Uterus (tissue), 3 donors: ENCODE measurements at regions not wholly inside any gene's neighbourhood (a gene's known extent, or its start where the extent isn't known, plus 50 kb on each side); places are given as distances from the start of the nearest gene placed in this dataset.

Experiments
- DNase-seq, 2 donors: peaks; one replicate each; pipeline ENCODE4 v3.0.0-alpha.2; 2019 to 2020
- H3K27ac ChIP-seq, 2 donors: fragments of 200-600 bp; sonication (generic); 1 replicate in 1 of 2; 2 replicates in 1 of 2; pipeline ENCODE4 v1.5.1; 2016 to 2018
- H3K27me3 ChIP-seq, 2 donors: fragments of 200-600 bp; sonication (generic); one replicate each; pipeline ENCODE4 v1.5.1; 2018 to 2019; ENCODE audit warnings: control low read depth in 1 of 2
- H3K36me3 ChIP-seq, 2 donors: fragments of 200-600 bp; sonication (generic); one replicate each; pipeline ENCODE4 v1.5.1; 2019; ENCODE audit warnings: control low read depth in 1 of 2
- H3K4me1 ChIP-seq, 2 donors: fragments of 200-600 bp; sonication (generic); one replicate each; pipeline ENCODE4 v1.5.1; 2018 to 2019; ENCODE audit warnings: control low read depth in 1 of 2
- H3K4me3 ChIP-seq, 2 donors: fragments of 200-600 bp; sonication (generic); 1 replicate in 1 of 2; 2 replicates in 1 of 2; pipeline ENCODE4 v1.5.1; 2018 to 2019; ENCODE audit warnings: mild to moderate bottlenecking in 1 of 2
- H3K9me3 ChIP-seq, 2 donors: fragments of 200-600 bp; sonication (generic); one replicate each; pipeline ENCODE4 v1.5.1; 2019; ENCODE audit warnings: control low read depth in 1 of 2
- POLR2A ChIP-seq, 2 donors: fragments of 450-650 bp; IDR thresholded peaks; one replicate each; pipeline ENCODE4 v1.6.1; 2016; ENCODE audit warnings: antibody characterized with exemption in 2 of 2, mild to moderate bottlenecking in 1 of 2, moderate library complexity in 1 of 2
- intact Hi-C: fragments of 100-400 bp; cut with DNase I; formaldehyde crosslinking; loops from one replicate; pipeline ENCODE4 v1.15.1; 2023; ENCODE audit warnings: low total_unique reads
- TF ChIP-seq, protein P1 (sequence below), 4 experiments: fragments of 200-600 bp in 2 of 4; fragments of 450-650 bp in 2 of 4; sonication (generic) in 2 of 4; IDR thresholded peaks; one replicate each; pipeline ENCODE4 v1.5.1; 2016 to 2019; ENCODE audit warnings: antibody characterized with exemption in 4 of 4, mild to moderate bottlenecking in 2 of 4, moderate library complexity in 1 of 4
- donor health status: DM: yes; HTN: yes; CAD: no.

DNA sequence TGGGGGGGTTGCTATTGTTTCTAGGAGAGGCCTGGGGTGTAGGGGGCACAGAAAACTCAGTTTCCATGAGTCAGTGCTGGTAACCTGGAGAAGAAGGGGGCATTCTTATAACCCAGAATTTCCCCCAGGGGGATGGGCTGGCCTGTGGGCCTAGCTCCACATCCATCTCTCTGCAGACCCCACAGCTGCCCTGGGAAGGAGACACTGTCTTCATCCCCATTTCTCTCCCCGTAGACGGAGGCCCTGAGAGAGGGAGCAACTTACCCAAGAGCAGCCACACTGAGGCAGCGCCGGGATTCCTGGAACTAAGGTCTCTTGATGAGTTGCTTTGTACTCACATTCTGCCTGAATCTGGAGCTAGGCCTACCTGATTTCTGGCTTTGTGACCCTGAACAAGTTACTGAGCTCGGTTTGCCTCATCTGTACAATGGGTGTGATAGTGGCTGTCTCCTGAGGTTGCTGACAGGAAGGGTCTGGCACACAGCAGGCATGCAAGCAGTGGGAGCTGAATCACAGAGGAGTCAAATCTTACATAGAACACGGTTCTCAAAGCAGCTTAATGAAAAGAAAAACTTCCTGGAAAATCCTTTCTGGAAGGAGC is 55.0 kb upstream of the LCTL start:
- Histone ChIP-seq H3K9me3 (no peaks in the 10 kb centered on the region), H3K27ac (no peak overlapping the region), H3K4me3 (no peak overlapping the region), H3K36me3 (no peaks in the 10 kb centered on the region), H3K27me3 (no peaks in the 10 kb centered on the region), H3K4me1 (peaks cover 0 to 9% of the 10 kb centered on the region in 2 donors)
- intact Hi-C loops = loop anchor here (10.0 kb wide), 2 partner anchors 84 to 154 kb away; partner anchors contain the start of gene SMAD6
- no peak for DNase-seq
- TF ChIP-seq, protein P1, sequence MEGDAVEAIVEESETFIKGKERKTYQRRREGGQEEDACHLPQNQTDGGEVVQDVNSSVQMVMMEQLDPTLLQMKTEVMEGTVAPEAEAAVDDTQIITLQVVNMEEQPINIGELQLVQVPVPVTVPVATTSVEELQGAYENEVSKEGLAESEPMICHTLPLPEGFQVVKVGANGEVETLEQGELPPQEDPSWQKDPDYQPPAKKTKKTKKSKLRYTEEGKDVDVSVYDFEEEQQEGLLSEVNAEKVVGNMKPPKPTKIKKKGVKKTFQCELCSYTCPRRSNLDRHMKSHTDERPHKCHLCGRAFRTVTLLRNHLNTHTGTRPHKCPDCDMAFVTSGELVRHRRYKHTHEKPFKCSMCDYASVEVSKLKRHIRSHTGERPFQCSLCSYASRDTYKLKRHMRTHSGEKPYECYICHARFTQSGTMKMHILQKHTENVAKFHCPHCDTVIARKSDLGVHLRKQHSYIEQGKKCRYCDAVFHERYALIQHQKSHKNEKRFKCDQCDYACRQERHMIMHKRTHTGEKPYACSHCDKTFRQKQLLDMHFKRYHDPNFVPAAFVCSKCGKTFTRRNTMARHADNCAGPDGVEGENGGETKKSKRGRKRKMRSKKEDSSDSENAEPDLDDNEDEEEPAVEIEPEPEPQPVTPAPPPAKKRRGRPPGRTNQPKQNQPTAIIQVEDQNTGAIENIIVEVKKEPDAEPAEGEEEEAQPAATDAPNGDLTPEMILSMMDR (IDR thresholded peaks at IDR 0.05) = no peak
- no peak for TF ChIP-seq POLR2A (IDR thresholded peaks at IDR 0.05)

GRCh38 chr15:66621491-66622467 is 56.0 kb upstream of the LCTL start:
- Histone ChIP-seq H3K27ac (peak overlapping the region; percentile 36 to 65), H3K27me3 (no peaks in the 10 kb centered on the region), H3K9me3 (no peaks in the 10 kb centered on the region), H3K4me1 (peaks cover 0 to 9% of the 10 kb centered on the region in 2 donors), H3K4me3 (peak overlapping the region in 1 of 2 donors; percentile 30), H3K36me3 (no peaks in the 10 kb centered on the region)
- intact Hi-C loops = loop anchor here (10.0 kb wide), 2 partner anchors 83 to 153 kb away; partner anchors contain the start of gene SMAD6
- TF ChIP-seq POLR2A (IDR thresholded peaks at IDR 0.05) = no peak
- TF ChIP-seq, protein P1 (IDR thresholded peaks at IDR 0.05) = no peak
- no peak for DNase-seq

DNA sequence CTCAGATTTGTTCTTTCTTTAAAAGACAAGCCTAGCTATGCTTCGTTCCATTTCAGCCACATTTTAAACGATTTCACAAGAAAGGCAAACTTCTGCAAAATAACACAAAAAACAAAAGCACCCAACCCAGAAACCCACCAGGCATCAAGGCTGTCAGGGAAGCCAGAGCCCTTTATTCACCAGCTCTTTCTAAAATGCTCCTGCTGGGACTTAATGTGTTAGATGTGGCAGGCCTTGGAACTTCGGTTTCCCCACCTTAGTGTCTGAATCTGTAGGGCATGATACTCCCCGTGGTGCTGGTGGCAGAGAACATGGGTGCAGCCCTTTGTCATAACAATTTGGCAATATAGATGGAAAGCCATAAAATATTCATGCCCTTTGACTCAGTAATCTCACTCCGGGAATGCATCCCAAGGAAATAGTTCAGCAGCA is 56.8 kb upstream of the LCTL start:
- no peak for DNase-seq
- H3K27ac ChIP-seq = peak overlapping the region; percentile 36 to 65
- intact Hi-C loops = loop anchor here (10.0 kb wide), 2 partner anchors 82 to 152 kb away; partner anchors contain the start of gene SMAD6
- H3K27me3 ChIP-seq = no peaks in the 10 kb centered on the region
- H3K4me3 ChIP-seq = peak overlapping the region in 1 of 2 donors; percentile 30
- TF ChIP-seq POLR2A (IDR thresholded peaks at IDR 0.05) = no peak
- no peaks in the 10 kb centered on the region for H3K9me3 ChIP-seq
- H3K4me1 ChIP-seq = peaks cover 0 to 9% of the 10 kb centered on the region in 2 donors
- no peaks in the 10 kb centered on the region for H3K36me3 ChIP-seq

GRCh38 chr15:66623801-66624453 is 58.1 kb upstream of the LCTL start:
- no peaks in the 10 kb centered on the region for H3K27me3 ChIP-seq
- TF ChIP-seq POLR2A (IDR thresholded peaks at IDR 0.05) = no peak
- TF ChIP-seq, protein P1 (IDR thresholded peaks at IDR 0.05) = no peak
- H3K4me1 ChIP-seq = peaks cover 0 to 9% of the 10 kb centered on the region in 2 donors
- intact Hi-C loops = loop anchor here (10.0 kb wide), 2 partner anchors 81 to 151 kb away; partner anchors contain the start of gene SMAD6
- H3K27ac ChIP-seq = no peak overlapping the region
- no peaks in the 10 kb centered on the region for H3K9me3 ChIP-seq
- H3K36me3 ChIP-seq = no peaks in the 10 kb centered on the region
- no peak for DNase-seq
- H3K4me3 ChIP-seq = no peak overlapping the region

- H3K4me1 ChIP-seq = peaks cover 0 to 9% of the 10 kb centered on the region in 2 donors
- H3K27ac ChIP-seq = no peak overlapping the region
- intact Hi-C loops = loop anchor here (10.0 kb wide), 2 partner anchors 79 to 149 kb away; partner anchors contain the start of gene SMAD6
- no peak overlapping the region for H3K4me3 ChIP-seq
- TF ChIP-seq POLR2A (IDR thresholded peaks at IDR 0.05) = no peak
- TF ChIP-seq, protein P1 (IDR thresholded peaks at IDR 0.05) = no peak
- no peak for DNase-seq
- no peaks in the 10 kb centered on the region for H3K9me3 ChIP-seq
- H3K27me3 ChIP-seq = no peaks in the 10 kb centered on the region
- no peaks in the 10 kb centered on the region for H3K36me3 ChIP-seq
Observed at GRCh38 chr15:66625531-66625930, 59.7 kb upstream of the LCTL start.
